HG02870 (cell line): ENCODE measurements at regions not wholly inside any gene's neighbourhood (a gene's known extent, or its start where the extent isn't known, plus 50 kb on each side); places are given as distances from the start of the nearest gene placed in this dataset.

ENCODE experiments used
- ATAC-seq: cut with Tn5 transposase; IDR thresholded peaks from one replicate; pipeline ENCODE4 v1.9.1; 2021; ENCODE audit warnings: mild to moderate bottlenecking, moderate library complexity; ENCODE audit not compliant: unreplicated experiment

- ATAC-seq: no peak
Measured at GRCh38 chr20:40245829-40246228, 443.2 kb downstream of the MAFB start.

DNA sequence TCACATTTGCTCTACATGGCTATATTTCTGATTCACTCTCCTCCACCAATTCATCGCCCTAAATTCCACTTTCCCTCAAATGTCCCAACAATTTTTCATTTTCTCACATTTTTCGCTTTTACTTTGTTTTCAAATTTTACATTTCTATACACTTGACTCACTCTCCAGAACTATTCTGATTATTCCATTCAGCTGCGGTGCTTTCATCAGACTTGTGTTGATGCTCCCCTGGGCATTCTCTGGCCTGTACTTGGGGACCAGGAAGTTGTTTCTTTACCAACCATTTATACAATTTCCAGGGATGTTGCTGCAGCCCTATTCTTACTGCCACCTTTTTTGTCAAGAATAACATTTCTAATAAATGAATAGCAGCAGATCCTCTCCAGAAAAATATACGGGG lies 444.8 kb downstream of the MAFB start:
- no peak for ATAC-seq

GRCh38 chr20:40241596-40242343 lies 447.3 kb downstream of the MAFB start:
- no peak for ATAC-seq

- ATAC-seq: no peak
Measured at GRCh38 chr20:40238511-40238910, 450.5 kb downstream of the MAFB start.

- no peak for ATAC-seq
Measured at GRCh38 chr20:40234593-40234992, 454.4 kb downstream of the MAFB start.

- no peak for ATAC-seq
Measured at GRCh38 chr20:40233406-40233805, 455.6 kb downstream of the MAFB start.

DNA sequence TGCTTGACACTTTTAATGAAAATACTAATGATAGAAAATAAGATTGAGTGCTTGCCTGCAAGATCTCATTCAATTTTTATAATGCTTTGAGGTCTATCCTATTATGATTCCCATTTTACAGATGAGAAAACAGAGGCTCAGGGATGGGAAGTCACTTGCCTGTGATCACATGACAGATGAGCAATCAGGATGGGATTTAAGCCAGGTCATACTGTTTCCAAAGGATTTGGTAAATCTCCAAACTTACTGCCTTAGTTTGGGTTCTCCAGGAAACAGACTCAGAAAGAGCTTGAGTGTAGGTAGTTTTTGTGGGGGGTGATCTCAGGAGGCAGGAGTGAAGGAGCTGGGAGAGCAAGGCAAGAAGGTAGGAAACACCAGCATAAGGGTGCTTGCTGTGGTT lies 456.3 kb downstream of the MAFB start:
- no peak for ATAC-seq

DNA sequence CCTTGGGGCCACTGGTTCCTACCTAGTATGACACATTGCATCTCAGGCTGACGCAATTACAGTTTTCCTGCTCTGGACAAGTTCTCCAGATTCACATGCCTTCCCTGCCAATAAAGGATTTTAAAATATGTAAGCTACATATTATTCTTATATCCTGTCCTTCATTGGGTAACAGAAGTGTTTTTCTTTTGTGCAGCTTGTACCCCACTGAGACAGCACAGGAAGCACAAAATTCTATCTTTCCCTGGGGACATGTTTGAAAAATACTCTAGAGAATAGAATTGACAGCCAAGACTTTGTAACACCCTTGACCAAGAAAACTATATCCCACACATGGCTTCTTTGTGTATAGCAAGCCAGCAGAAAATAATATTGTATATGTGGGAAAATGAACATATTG lies 456.8 kb downstream of the MAFB start:
- ATAC-seq: no peak

DNA sequence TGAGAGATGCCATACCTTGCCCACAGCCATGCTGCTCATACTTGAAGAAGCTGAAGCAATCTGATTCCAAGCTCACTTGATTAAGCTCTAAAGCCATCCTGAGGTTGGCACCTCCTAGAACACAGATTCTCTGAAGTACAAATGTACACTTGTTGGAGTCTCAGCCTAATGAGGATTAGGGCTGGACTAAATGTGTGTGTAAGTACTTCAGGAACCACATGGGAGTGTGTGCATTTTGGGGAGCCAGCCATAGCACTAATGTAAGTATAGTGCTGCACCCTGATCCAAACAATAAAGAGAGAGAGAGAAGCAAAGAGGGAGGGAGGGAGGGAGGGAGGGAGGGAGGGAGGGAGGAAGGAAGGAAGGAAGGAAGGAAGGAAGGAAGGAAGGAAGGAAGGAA lies 458.6 kb downstream of the MAFB start:
- ATAC-seq: no peak

DNA sequence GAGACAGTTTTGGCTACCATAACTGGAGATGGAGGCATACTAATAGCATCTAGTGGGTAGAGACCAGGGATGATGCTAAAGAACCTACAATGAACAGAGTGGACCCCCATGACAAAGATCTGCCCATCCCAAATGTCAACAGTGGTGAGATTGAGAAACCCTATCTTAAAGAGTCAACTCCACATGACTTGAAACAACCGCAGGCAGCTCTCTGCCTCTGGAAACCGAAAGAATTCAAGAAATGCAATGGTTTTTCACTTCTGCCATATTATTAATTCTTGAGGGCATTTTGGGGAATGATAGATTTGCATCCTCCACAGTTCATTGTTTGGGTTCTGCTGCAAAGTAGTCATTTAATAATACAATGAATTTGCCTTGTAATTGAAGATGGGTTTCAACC lies 463.4 kb downstream of the MAFB start:
- no peak for ATAC-seq

GRCh38 chr20:40223810-40224209 lies 465.2 kb downstream of the MAFB start:
- no peak for ATAC-seq

DNA sequence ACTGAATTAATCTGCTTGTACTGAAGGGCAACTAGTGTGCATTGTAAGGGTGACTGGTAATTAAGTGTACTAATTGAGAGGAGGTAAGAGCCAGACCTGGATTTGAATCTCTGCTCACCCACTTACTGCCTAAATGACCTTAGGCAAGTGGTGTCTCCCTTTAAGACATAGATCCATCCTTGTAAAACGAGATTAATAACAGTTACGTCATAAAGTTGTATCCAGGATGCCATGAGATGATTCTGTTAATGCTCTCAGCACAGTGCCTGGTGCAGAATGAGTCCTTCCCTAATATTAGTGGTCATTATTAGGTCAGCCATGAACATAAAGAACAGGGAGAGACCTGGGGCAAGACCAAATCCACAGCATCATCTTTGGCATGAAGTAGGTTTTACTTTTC lies 470.1 kb downstream of the MAFB start:
- no peak for ATAC-seq

GRCh38 chr20:40218316-40218969 lies 470.6 kb downstream of the MAFB start:
- no peak for ATAC-seq

- no peak for ATAC-seq
Measured at GRCh38 chr20:40207655-40208054, 481.4 kb downstream of the MAFB start.

- ATAC-seq: no peak
Measured at GRCh38 chr20:40205971-40206370, 483.1 kb downstream of the MAFB start.

DNA sequence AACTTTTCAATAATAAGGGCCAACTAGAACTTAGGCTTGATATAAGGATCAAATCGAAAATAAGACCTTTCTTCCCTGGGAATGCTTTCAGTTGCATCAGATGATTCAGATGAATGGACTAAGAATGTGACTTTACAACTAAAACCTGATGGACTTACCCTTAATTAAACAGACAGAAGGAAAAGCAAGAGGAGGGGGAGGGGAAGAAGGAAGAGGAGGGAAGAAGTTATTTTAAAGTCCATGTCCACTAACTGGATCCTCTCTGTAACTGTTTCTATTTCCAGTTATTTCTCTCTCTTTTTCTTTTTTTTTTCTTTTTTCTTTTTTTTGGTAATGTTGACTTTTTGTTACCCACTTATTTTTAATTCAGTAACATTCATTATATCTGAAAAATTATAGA lies 486.0 kb downstream of the MAFB start:
- ATAC-seq: no peak

- no peak for ATAC-seq
Measured at GRCh38 chr20:40197691-40198090, 491.3 kb downstream of the MAFB start.

- ATAC-seq: no peak
Measured at GRCh38 chr20:40196846-40197436, 492.1 kb downstream of the MAFB start.

DNA sequence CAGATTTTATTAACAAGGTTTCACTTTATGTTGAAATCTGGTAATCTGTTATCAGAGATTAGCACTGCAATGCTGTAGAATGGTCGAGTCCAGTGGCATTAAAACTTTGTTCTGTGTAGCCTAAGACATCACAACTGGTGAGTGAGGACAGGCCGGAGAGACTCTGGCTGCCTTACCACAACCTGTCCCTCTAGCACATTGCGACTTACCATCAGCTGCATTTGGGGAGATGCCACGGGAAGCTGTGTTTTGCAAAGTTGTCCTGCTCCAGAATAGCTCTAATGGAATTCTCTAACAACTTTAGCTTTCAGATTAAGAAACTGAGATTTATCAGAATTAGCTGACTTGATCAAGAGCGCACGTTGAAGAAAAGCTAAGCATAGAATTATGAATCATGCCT lies 493.3 kb downstream of the MAFB start:
- no peak for ATAC-seq

DNA sequence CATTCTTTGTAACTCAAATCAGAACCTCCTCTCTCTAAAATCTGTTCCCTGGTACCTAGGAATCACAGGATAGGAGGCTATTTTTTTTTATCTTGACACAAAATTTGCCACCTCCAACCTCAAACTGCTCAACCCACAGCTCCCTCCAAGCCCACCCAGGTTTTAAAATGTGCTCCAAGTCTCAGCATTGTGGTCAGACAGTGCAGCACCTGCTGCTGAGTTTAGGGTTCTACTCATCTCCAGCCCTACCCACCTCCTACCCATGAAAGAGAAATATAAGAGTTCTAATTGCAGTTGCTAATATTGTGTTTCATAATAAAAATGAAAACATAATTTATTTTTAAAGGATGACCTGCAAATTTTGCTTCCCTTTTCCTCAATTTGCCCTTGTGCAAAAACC lies 496.5 kb downstream of the MAFB start:
- ATAC-seq: no peak

DNA sequence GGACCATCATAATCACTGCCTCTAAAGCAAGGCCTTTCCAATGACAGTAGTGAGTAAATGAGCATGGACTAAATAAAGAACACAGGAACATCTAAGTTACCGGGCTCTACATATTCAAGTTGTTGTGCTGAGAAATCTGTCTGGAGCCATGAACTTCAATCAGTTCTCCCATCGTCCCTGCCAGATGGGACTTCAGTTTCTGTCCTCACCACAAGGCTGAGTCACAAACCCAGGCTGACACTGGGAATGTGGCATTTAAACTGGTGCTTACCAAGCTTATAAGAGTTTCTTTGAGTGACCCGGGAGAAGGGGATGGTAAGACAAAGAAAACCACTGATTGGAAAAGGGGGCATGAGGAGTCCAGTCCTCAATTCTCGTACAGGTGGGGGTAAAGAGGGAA lies 497.0 kb downstream of the MAFB start:
- ATAC-seq: no peak

- ATAC-seq: no peak
Measured at GRCh38 chr20:40191573-40191972, 497.5 kb downstream of the MAFB start.
